SK-N-SH (cell line): ENCODE measurements at regions not wholly inside any gene's neighbourhood (a gene's known extent, or its start where the extent isn't known, plus 50 kb on each side); places are given as distances from the start of the nearest gene placed in this dataset.

Experiments used
- CTCF ChIA-PET: fragments of 300-600, 350-600 bp; formaldehyde crosslinking; extraction: SDS; loops from one replicate; lab custom pipeline; 2021; lab: Yijun Ruan, JAX
- POLR2A ChIA-PET: fragments of 350-600 bp; sonication (Branson Sonifier 250); formaldehyde crosslinking; extraction: SDS; loops from one replicate; lab custom pipeline; 2020; ENCODE audit warnings: antibody characterized with exemption, inconsistent platforms; lab: Yijun Ruan, JAX
- DNase-seq: peaks from one replicate; pipeline ENCODE4 v3.0.0; 2012
- H2AFZ ChIP-seq: fragments of 200-600 bp; sonication (generic); 2 replicates; pipeline ENCODE4 v1.8.1; 2016; ENCODE audit warnings: antibody characterized with exemption, mild to moderate bottlenecking, low read depth
- H3F3A ChIP-seq: fragments of 200-600 bp; sonication (generic); replicated peaks from 2 replicates; pipeline ENCODE3; 2016; ENCODE audit warnings: antibody characterized with exemption, mild to moderate bottlenecking; ENCODE audit not compliant: insufficient read depth
- H3K27ac ChIP-seq, 2 experiments: fragments of 200-500 bp in 1 of 2; fragments of 200-600 bp in 1 of 2; sonication (Bioruptor generic) in 1 of 2; sonication (generic), shearing (Covaris generic) in 1 of 2; 2 replicates each; pipeline versions ENCODE4 v1.5.1 to v1.6.1; 2014 to 2016; ENCODE audit warnings: low read depth in 2 of 2, inconsistent platforms in 1 of 2, low read length in 1 of 2, mild to moderate bottlenecking in 1 of 2, mixed read lengths in 1 of 2
- H3K27me3 ChIP-seq: fragments of 200-600 bp; sonication (generic), shearing (Covaris generic); 2 replicates; pipeline ENCODE4 v1.6.1; 2016; ENCODE audit warnings: mixed run types; ENCODE audit not compliant: insufficient read depth
- H3K36me3 ChIP-seq, 2 experiments: fragments of 200-500 bp in 1 of 2; fragments of 200-600 bp in 1 of 2; sonication (Bioruptor generic) in 1 of 2; sonication (generic) in 1 of 2; replicated peaks in 1 of 2; 2 replicates each; pipeline versions ENCODE3 to v1.5.1; 2014 to 2016; ENCODE audit warnings: low read length in 1 of 2, mild to moderate bottlenecking in 1 of 2; ENCODE audit not compliant: insufficient read depth in 2 of 2, control insufficient read depth in 1 of 2
- H3K4me1 ChIP-seq, 2 experiments: fragments of 200-500 bp in 1 of 2; fragments of 200-600 bp in 1 of 2; sonication (Bioruptor generic) in 1 of 2; sonication (generic), shearing (Covaris generic) in 1 of 2; 2 replicates each; pipeline versions ENCODE4 v1.5.1 to v1.6.1; 2014 to 2016; ENCODE audit warnings: low read depth in 1 of 2, low read length in 1 of 2, mixed run types in 1 of 2; ENCODE audit not compliant: insufficient read depth in 2 of 2, control insufficient read depth in 1 of 2
- H3K4me2 ChIP-seq: fragments of 200-600 bp; sonication (generic), shearing (Covaris generic); 2 replicates; pipeline ENCODE4 v1.6.1; 2017; ENCODE audit warnings: mixed run types
- H3K4me3 ChIP-seq, 2 experiments: fragments of 200-500 bp in 1 of 2; fragments of 200-600 bp in 1 of 2; sonication (Bioruptor generic) in 1 of 2; sonication (generic), shearing (Covaris generic) in 1 of 2; 2 replicates each; pipeline versions ENCODE4 v1.5.1 to v1.8.1; 2014 to 2016; ENCODE audit warnings: low read depth in 2 of 2, inconsistent platforms in 1 of 2, low read length in 1 of 2, mild to moderate bottlenecking in 1 of 2, mixed read lengths in 1 of 2, moderate library complexity in 1 of 2
- H3K79me2 ChIP-seq: fragments of 200-600 bp; sonication (generic); 2 replicates; pipeline ENCODE4 v1.8.1; 2017; ENCODE audit warnings: mild to moderate bottlenecking; ENCODE audit not compliant: insufficient read depth
- H3K9ac ChIP-seq: fragments of 200-600 bp; sonication (generic); 2 replicates; pipeline ENCODE4 v1.6.1; 2017; ENCODE audit warnings: mixed run types
- H3K9me2 ChIP-seq: fragments of 200-600 bp; sonication (generic); 2 replicates; pipeline ENCODE4 v1.6.1; 2017; ENCODE audit warnings: mixed run types
- H3K9me3 ChIP-seq: fragments of 200-600 bp; sonication (generic); 2 replicates; pipeline ENCODE4 v1.6.1; 2017; ENCODE audit warnings: mixed run types, mild to moderate bottlenecking, moderate library complexity
- H4K20me1 ChIP-seq: fragments of 200-600 bp; sonication (generic); 2 replicates; pipeline ENCODE4 v1.6.1; 2017; ENCODE audit warnings: mild to moderate bottlenecking, mixed run types; ENCODE audit not compliant: insufficient read depth
- EP300 ChIP-seq, 2 experiments: IDR thresholded peaks; 2 replicates each; pipeline versions ENCODE4 v1.4.0 to v1.6.1; 2012; ENCODE audit warnings: borderline replicate concordance in 1 of 2, low read depth in 1 of 2, low read length in 1 of 2
- FOSL2 ChIP-seq: IDR thresholded peaks from 2 replicates; pipeline ENCODE4 v1.4.0; 2012; ENCODE audit warnings: low read depth, mild to moderate bottlenecking, moderate library complexity, borderline replicate concordance
- FOXM1 ChIP-seq: IDR thresholded peaks from 2 replicates; pipeline ENCODE4 v1.4.0; 2012; ENCODE audit warnings: low read depth, mild to moderate bottlenecking
- MEF2A ChIP-seq: IDR thresholded peaks from 2 replicates; pipeline ENCODE4 v1.4.0; 2012; ENCODE audit warnings: low read depth, borderline replicate concordance
- NFIC ChIP-seq: IDR thresholded peaks from 2 replicates; pipeline ENCODE4 v1.4.0; 2012; ENCODE audit warnings: borderline replicate concordance
- POLR2AphosphoS5 ChIP-seq: IDR thresholded peaks from 2 replicates; pipeline ENCODE4 v1.6.1; 2012; ENCODE audit warnings: low read depth, low read length
- RAD21 ChIP-seq: IDR thresholded peaks from 2 replicates; pipeline ENCODE4 v1.6.1; 2012; ENCODE audit warnings: mild to moderate bottlenecking, low read length
- RXRA ChIP-seq: IDR thresholded peaks from 2 replicates; pipeline ENCODE4 v1.4.0; 2012; ENCODE audit warnings: low read depth, mild to moderate bottlenecking, borderline replicate concordance
- SIN3A ChIP-seq: IDR thresholded peaks from 2 replicates; pipeline ENCODE4 v1.6.1; 2012; ENCODE audit warnings: low read depth, mild to moderate bottlenecking, low read length, moderate library complexity, borderline replicate concordance
- TEAD4 ChIP-seq: IDR thresholded peaks from 2 replicates; pipeline ENCODE4 v1.4.0; 2012; ENCODE audit warnings: mild to moderate bottlenecking, borderline replicate concordance; ENCODE audit not compliant: insufficient read depth
- WGBS: methylation state at CpG from one replicate; pipeline ENCODE4 v1.1.6; 2017; ENCODE audit warnings: low lambda C conversion rate; 5-methylcytosine and 5-hydroxymethylcytosine counted together
- TF ChIP-seq, protein P1 (sequence below): fragments of 150-350 bp; IDR thresholded peaks from 2 replicates; pipeline ENCODE4 v1.6.1; 2017; ENCODE audit warnings: antibody characterized with exemption, low read length, low read depth, borderline replicate concordance
- TF ChIP-seq, protein P2 (sequence below): IDR thresholded peaks from 2 replicates; pipeline ENCODE4; 2012
- TF ChIP-seq, protein P3 (sequence below): IDR thresholded peaks from 2 replicates; pipeline ENCODE4 v1.4.0; 2012; ENCODE audit warnings: low read depth, borderline replicate concordance
- TF ChIP-seq, protein P4 (sequence below): fragments of 200-600 bp; sonication (generic); IDR thresholded peaks from 2 replicates; pipeline ENCODE4 v1.6.1; 2017; ENCODE audit warnings: antibody characterized with exemption, mild to moderate bottlenecking, moderate library complexity
- TF ChIP-seq, protein P5 (sequence below): IDR thresholded peaks from 2 replicates; pipeline ENCODE4 v1.6.1; 2012; ENCODE audit warnings: mild to moderate bottlenecking, low read depth, low read length, moderate library complexity
- TF ChIP-seq, protein P6 (sequence below): IDR thresholded peaks from 2 replicates; pipeline ENCODE4 v1.4.0; 2012; ENCODE audit warnings: low read depth

DNA sequence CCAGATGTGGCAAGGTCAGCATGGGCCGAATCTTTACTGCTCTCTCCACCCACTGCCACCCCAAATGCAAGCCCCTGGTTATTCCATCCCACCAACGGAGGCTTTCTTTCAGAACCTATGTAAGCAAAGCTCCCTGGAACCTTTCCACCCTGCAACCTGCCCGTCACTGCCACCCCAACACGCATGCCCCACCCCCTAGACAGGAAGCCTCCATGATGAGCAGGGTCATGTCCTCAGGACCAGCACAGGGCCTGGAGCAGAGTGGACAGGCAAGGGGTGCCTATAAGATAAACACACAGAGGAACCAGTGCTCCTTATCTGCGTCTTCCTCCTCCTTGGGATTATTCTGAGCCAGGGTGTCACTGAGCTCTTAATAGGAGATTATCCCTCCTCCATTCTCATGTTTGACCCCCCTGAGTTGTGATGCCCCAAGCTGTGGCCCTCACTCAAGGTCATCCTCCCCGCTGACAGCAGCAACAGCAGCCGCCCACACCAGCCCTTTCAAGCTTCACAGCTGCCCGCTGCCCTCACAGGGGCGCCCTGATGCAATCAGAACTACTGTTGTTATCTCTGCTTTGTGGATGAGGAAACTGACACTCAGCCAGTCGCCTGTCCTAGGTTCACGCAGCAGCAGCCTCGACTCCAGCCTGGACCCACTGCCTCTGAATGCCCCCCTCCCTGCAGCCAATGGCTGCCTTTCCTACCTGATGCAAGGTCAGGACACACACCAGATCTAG is 647.3 kb downstream of the TBC1D22A start:
- H3K27me3 ChIP-seq = peaks cover 9% of the 10 kb centered on the region; the same call in 1 of the 2 replicates
- no peak overlapping the region for H2AFZ ChIP-seq
- TF ChIP-seq POLR2AphosphoS5 (no peak), FOSL2 (no peak), FOXM1 (no peak), RAD21 (no peak), RXRA (no peak), EP300 (IDR thresholded peaks at IDR 0.05; ENCODE audit: borderline replicate concordance in 1 of 2, low read depth in 1 of 2, low read length in 1 of 2) (no peak), SIN3A (no peak)
- TF ChIP-seq, protein P1, sequence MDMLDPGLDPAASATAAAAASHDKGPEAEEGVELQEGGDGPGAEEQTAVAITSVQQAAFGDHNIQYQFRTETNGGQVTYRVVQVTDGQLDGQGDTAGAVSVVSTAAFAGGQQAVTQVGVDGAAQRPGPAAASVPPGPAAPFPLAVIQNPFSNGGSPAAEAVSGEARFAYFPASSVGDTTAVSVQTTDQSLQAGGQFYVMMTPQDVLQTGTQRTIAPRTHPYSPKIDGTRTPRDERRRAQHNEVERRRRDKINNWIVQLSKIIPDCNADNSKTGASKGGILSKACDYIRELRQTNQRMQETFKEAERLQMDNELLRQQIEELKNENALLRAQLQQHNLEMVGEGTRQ = no peak
- TF ChIP-seq, protein P2, sequence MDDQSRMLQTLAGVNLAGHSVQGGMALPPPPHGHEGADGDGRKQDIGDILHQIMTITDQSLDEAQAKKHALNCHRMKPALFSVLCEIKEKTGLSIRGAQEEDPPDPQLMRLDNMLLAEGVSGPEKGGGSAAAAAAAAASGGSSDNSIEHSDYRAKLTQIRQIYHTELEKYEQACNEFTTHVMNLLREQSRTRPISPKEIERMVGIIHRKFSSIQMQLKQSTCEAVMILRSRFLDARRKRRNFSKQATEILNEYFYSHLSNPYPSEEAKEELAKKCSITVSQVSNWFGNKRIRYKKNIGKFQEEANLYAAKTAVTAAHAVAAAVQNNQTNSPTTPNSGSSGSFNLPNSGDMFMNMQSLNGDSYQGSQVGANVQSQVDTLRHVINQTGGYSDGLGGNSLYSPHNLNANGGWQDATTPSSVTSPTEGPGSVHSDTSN = no peak
- 10% methylated on average over 11 of the region's 12 CpGs for WGBS
- no peak overlapping the region for H3K27ac ChIP-seq
- H3K4me1 ChIP-seq = no peaks in the 10 kb centered on the region; a peak in 1 of 4 replicates
- no peak overlapping the region for H3K4me3 ChIP-seq
- H3K4me2 ChIP-seq = no peak overlapping the region
- no peak for DNase-seq
- no peaks in the 10 kb centered on the region for H3K9me2 ChIP-seq
- no peaks in the 10 kb centered on the region for H3K36me3 ChIP-seq
- no peaks in the 10 kb centered on the region; the same call in 1 of the 2 replicates for H3K9me3 ChIP-seq
- ChIA-PET CTCF (no interaction called here), POLR2A (no interaction called here)
- H3F3A ChIP-seq = no peaks in the 10 kb centered on the region
- H4K20me1 ChIP-seq = no peaks in the 10 kb centered on the region
- no peaks in the 10 kb centered on the region for H3K79me2 ChIP-seq
- H3K9ac ChIP-seq = no peak overlapping the region

DNA sequence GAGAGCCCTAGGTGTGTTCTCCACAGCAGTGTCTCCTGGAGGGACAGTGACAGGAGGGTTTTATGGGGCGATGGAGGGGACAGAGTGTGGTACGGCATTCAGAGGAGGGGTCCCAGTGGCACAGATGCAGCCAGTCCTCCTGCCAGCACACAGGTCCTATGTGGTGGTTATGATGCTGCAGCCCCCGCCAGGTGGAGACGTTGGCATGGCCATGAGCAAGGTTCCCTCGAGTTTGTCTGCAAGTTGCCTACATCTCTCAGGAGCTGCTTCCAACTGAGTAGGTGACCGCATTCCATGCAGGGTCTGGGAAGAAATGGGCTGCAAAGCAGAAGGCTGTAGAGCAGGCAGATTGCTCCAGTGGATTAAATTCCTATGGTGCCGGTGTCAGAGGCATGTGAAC is 646.0 kb downstream of the TBC1D22A start:
- H3F3A ChIP-seq = no peaks in the 10 kb centered on the region
- H3K4me1 ChIP-seq = no peaks in the 10 kb centered on the region; a peak in 1 of 4 replicates
- 17% methylated on average over 6 of the region's 7 CpGs for WGBS
- H3K4me3 ChIP-seq = no peak overlapping the region
- H3K79me2 ChIP-seq = no peaks in the 10 kb centered on the region
- ChIA-PET CTCF (interaction anchor here (0.7 kb wide), 1 partner anchor 13 kb away, joined by 3 read pairs; no protein-coding TSS in a partner anchor), POLR2A (no interaction called here)
- H3K9me3 ChIP-seq = no peaks in the 10 kb centered on the region; the same call in 1 of the 2 replicates
- no peaks in the 10 kb centered on the region for H3K36me3 ChIP-seq
- no peaks in the 10 kb centered on the region for H3K9me2 ChIP-seq
- no peak overlapping the region for H3K4me2 ChIP-seq
- no peak for DNase-seq
- peaks cover 15% of the 10 kb centered on the region; the same call in 1 of the 2 replicates for H3K27me3 ChIP-seq
- H3K27ac ChIP-seq = no peak overlapping the region
- no peaks in the 10 kb centered on the region for H4K20me1 ChIP-seq
- no peak overlapping the region for H3K9ac ChIP-seq
- H2AFZ ChIP-seq = no peak overlapping the region
- TF ChIP-seq, protein P3, sequence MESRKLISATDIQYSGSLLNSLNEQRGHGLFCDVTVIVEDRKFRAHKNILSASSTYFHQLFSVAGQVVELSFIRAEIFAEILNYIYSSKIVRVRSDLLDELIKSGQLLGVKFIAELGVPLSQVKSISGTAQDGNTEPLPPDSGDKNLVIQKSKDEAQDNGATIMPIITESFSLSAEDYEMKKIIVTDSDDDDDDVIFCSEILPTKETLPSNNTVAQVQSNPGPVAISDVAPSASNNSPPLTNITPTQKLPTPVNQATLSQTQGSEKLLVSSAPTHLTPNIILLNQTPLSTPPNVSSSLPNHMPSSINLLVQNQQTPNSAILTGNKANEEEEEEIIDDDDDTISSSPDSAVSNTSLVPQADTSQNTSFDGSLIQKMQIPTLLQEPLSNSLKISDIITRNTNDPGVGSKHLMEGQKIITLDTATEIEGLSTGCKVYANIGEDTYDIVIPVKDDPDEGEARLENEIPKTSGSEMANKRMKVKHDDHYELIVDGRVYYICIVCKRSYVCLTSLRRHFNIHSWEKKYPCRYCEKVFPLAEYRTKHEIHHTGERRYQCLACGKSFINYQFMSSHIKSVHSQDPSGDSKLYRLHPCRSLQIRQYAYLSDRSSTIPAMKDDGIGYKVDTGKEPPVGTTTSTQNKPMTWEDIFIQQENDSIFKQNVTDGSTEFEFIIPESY = no peak
- TF ChIP-seq, protein P4, sequence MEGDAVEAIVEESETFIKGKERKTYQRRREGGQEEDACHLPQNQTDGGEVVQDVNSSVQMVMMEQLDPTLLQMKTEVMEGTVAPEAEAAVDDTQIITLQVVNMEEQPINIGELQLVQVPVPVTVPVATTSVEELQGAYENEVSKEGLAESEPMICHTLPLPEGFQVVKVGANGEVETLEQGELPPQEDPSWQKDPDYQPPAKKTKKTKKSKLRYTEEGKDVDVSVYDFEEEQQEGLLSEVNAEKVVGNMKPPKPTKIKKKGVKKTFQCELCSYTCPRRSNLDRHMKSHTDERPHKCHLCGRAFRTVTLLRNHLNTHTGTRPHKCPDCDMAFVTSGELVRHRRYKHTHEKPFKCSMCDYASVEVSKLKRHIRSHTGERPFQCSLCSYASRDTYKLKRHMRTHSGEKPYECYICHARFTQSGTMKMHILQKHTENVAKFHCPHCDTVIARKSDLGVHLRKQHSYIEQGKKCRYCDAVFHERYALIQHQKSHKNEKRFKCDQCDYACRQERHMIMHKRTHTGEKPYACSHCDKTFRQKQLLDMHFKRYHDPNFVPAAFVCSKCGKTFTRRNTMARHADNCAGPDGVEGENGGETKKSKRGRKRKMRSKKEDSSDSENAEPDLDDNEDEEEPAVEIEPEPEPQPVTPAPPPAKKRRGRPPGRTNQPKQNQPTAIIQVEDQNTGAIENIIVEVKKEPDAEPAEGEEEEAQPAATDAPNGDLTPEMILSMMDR = no peak
- TF ChIP-seq NFIC (no peak), FOXM1 (no peak), TEAD4 (no peak), POLR2AphosphoS5 (no peak), MEF2A (no peak), RXRA (no peak)
- TF ChIP-seq, protein P5, sequence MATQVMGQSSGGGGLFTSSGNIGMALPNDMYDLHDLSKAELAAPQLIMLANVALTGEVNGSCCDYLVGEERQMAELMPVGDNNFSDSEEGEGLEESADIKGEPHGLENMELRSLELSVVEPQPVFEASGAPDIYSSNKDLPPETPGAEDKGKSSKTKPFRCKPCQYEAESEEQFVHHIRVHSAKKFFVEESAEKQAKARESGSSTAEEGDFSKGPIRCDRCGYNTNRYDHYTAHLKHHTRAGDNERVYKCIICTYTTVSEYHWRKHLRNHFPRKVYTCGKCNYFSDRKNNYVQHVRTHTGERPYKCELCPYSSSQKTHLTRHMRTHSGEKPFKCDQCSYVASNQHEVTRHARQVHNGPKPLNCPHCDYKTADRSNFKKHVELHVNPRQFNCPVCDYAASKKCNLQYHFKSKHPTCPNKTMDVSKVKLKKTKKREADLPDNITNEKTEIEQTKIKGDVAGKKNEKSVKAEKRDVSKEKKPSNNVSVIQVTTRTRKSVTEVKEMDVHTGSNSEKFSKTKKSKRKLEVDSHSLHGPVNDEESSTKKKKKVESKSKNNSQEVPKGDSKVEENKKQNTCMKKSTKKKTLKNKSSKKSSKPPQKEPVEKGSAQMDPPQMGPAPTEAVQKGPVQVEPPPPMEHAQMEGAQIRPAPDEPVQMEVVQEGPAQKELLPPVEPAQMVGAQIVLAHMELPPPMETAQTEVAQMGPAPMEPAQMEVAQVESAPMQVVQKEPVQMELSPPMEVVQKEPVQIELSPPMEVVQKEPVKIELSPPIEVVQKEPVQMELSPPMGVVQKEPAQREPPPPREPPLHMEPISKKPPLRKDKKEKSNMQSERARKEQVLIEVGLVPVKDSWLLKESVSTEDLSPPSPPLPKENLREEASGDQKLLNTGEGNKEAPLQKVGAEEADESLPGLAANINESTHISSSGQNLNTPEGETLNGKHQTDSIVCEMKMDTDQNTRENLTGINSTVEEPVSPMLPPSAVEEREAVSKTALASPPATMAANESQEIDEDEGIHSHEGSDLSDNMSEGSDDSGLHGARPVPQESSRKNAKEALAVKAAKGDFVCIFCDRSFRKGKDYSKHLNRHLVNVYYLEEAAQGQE = no peak
- TF ChIP-seq, protein P6, sequence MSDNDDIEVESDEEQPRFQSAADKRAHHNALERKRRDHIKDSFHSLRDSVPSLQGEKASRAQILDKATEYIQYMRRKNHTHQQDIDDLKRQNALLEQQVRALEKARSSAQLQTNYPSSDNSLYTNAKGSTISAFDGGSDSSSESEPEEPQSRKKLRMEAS = no peak
